IPS DF 19.7 (cell line): ENCODE measurements at regions not wholly inside any gene's neighbourhood (a gene's known extent, or its start where the extent isn't known, plus 50 kb on each side); places are given as distances from the start of the nearest gene placed in this dataset.
"Not testable (repeated sequence)": the region's sequence is repeated elsewhere in the genome, so short reads cannot be mapped to it uniquely, and the experiment has no call there.

ENCODE experiments used
- DNase-seq: peaks from one replicate; pipeline ENCODE4 v3.0.0-alpha.2; 2013; ENCODE audit warnings: low read depth, low spot score

DNA sequence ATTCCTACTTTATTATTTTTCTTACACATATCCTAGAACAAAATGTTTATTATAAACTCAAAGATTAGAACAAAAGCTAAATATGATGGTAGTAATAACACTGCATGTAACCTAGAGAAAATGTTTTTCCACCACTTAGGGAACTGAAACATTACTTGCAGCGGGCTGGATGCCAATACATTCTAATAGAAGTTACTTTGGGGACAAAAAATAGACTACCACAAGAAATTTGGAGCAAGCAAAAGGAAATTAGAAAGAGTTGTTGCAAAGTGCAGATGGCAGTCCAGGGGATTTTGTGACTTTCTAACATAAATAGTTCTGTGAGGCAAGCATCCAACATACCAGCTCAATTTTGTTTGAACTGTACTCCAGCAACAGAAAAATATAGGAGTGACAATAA lies 255.3 kb upstream of the GRIN3A start:
- DNase-seq = no peak

GRCh38 chr9:101991926-101992325 lies 253.5 kb upstream of the GRIN3A start:
- no peak for DNase-seq

DNA sequence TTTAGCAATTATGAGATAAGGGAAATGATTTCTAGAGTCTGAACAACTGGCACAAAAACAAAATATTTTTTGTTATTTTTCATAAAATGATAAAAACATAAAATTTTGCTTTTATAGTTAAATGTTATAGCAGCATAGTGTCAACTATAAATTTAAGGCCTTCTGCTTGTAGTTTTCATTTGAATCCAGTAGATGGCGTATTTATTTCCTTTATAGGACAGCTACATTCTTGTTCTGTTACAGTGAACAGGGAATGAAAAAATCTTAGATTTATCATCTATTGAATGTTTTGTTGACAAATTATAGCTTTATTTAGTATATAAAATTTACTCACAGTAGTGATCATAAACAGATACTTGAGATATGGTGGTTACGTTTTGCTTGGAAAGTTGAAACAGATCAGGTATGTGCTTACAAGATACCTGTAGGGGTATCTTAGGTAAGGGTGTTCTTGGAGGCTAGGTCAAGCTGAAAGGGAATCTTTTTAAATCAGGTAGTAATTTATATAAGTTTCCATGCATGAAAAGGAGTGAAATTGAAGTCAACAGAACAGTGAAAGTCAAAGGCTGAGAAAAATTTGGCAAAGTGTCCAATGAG lies 239.3 kb upstream of the GRIN3A start:
- DNase-seq = no peak

GRCh38 chr9:101970609-101971008 lies 232.2 kb upstream of the GRIN3A start:
- DNase-seq = no peak

DNA sequence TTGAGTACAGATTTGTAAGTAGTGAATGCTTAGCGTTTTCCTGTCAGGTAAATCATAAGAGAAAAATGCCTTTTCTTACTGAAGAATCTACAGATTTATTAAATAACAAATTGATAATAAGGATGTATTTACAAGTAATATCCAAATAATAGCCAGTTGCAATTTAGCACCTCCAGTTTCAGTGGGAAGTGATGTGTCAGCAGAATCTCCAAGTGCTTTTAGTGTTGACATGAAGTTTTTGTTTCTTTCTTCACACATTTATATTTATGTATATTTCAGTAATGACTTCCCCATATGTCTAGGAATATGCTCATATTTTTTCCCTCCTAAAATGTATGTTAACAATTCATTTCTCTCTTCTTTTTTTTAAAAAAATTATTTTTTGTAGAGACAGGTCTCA lies 229.9 kb upstream of the GRIN3A start:
- no peak for DNase-seq

- no peak for DNase-seq
Measured at GRCh38 chr9:101966691-101967090, 228.2 kb upstream of the GRIN3A start.

GRCh38 chr9:101957705-101958104 lies 219.3 kb upstream of the GRIN3A start:
- DNase-seq = no peak

DNA sequence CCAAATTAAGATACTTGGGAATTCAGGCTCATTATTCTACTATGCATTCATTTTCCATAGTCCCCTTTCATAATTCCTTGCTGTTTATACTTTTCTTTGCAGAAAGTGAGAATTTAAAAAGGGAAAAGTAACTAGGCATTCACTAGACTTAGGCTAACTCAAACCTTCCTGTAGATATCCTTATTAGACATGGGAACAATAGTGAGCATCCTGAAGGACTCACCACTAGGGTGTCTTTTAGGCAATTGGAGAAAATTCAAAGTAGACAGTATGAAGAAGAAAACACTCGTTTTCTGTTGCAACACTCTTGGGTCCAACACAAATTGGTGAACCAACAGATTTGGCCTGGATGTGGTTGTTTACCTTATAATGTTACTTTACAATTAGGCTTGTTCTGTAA lies 213.2 kb upstream of the GRIN3A start:
- DNase-seq = no peak

- no peak for DNase-seq
Measured at GRCh38 chr9:101931756-101932155, 193.3 kb upstream of the GRIN3A start.

GRCh38 chr9:101930783-101931182 lies 192.3 kb upstream of the GRIN3A start:
- no peak for DNase-seq

- no peak for DNase-seq
Measured at GRCh38 chr9:101925498-101925897, 187.1 kb upstream of the GRIN3A start.

DNA sequence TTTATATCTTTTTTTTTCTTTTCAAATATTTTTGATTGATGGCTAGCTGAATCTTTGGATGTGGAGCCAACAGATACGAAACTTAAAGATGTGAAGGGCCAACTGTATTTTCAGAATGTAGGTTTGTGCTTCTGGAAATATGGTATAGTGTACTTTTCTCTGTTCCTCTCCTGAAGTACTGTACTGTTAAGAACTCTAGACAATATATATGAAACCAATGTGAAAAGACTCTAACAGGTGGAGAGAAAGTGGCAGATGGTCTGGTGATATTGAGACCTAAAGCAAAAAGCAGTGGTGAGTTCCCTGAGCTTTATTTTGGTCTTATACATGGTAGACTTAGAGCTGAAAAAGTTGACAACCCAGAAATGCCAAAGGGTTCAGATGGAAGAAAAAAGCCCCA lies 185.0 kb upstream of the GRIN3A start:
- no peak for DNase-seq

DNA sequence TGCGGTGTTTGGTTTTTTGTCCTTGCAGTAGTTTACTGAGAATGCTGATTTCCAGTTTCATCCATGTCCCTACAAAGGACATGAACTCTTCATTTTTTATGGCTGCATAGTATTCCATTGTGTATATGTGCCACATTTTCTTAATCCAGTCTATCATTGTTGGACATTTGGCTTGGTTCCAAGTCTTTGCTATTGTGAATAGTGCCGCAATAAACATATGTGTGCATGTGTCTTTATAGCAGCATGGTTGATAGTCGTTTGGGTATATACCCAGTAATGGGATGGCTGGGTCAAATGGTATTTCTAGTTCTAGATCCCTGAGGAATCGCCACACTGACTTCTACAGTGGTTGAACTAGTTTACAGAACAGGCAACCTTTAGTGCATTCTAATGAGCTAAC lies 178.5 kb upstream of the GRIN3A start:
- DNase-seq = not testable (repeated sequence)

- no peak for DNase-seq
Measured at GRCh38 chr9:101915482-101915881, 177.0 kb upstream of the GRIN3A start.

DNA sequence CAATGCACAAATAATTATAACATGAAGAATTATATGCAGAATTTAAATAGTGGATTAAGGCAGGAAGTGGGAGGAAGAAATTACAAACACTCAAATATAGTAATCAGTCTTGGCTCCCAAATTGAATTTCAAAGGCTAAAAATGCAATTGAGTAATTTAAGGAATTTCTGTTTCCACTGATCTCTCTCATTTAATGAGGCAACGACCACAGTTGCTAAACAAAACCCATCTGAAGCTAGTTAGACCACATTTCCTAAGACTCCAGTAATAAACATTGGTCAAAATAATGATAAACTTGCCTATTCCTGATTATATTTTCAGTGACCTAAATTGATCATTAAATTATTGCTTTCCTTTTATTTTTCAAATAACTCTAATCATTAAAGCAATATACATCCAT lies 174.3 kb upstream of the GRIN3A start:
- DNase-seq = no peak

- no peak for DNase-seq
Measured at GRCh38 chr9:101907466-101907865, 169.0 kb upstream of the GRIN3A start.

DNA sequence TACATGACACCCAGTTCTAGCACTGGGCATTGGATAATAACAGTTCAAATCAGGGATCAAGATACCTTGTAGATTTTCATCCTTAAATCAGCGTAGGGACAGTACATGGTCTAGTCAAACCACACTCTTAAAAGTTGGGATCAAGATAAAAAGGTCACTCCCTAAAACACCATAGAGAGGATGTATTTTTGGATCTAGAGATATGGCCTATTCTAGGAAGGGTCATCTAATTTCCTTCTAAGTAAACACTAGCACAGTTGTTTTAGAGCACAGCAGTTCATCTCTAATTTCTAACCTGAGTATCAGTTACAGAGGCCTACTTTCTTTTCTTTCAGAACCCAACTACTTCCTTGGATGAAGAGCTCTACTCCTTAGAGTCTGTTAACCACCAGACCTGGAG lies 166.4 kb upstream of the GRIN3A start:
- no peak for DNase-seq

- no peak for DNase-seq
Measured at GRCh38 chr9:101902051-101902450, 163.6 kb upstream of the GRIN3A start.

DNA sequence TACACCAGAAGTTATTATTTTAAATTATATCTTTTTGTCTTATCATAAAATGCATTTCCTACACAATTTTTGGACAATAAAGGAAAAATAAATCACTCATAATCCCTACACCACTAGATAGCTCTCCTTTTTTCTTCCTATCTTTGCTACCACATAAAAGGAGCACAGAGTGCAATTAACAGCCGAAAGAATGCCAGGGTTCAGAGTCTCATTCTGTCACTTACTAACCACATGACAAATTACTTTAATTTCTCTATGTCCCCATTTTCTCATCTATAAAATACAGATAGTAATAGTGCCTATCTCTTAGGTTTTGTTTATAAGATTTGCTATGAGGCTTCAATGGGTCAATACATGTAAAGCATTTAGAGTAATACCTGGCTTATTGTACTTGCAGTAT lies 158.7 kb upstream of the GRIN3A start:
- DNase-seq = no peak

DNA sequence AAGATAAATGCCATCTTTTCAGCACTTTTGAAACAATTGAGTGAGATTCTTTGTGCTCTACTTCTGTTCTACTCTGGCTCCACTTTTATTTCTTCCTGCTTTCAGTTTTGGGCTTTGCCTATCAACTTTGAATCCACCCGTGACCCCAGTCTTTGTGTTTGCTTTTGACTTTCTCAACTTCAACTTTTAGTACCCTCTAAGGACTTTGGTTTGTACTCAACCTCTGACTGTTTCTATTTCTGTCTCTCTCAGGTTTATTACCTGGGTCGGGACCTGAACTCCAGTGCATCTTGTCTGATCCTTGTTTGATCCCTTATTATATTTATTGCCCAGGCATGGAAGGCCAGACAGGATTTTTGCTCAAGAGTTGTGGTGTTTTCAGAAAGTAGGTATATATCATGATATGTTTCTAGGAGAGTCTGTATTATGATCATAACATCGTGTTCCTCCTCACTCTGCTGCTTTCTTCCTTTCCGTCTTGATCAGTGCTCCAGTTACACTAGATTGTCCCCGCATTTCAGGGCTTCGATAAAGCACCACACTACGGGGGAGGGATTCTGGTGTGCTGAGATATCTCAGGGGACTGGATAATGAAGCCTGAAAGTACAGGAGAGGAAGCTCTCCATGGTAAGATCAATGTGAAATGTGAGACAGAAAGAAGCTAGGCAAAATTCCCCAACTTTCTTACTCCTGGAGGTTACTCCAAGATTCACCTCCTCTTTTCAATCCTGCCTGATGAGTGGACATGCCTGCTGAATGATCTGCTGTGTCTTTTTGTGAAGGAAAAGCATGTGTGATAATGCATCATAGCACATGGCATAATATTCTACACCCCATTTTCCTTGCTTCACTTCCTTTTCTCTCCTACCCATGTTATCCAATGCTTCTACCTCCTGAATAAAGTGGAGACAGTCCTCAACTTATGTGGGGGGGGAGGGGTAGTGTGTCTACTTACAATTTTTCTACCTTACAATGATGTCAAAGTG lies 155.5 kb upstream of the GRIN3A start:
- DNase-seq = no peak

DNA sequence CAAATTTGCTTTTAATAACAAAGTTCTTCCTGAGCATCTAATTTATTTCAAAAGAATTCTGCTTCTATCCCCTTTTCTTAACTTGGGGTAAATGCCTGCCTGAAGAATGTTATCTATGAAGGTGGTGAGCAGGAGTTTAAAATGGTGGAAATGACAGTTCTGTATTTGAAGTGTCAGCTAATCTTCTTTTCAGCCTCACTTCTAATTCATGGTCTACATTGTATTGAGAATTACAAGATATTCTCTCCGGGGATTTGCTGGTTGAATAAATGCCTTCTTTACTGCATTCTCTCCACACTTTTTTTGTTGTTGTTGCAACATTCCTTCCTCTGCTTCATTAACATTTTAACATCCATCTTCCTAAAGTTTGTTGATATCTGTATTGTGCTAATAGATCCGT lies 143.1 kb upstream of the GRIN3A start:
- DNase-seq = no peak

- DNase-seq = no peak
Measured at GRCh38 chr9:101880846-101881245, 142.4 kb upstream of the GRIN3A start.

- no peak for DNase-seq
Measured at GRCh38 chr9:101878734-101879133, 140.3 kb upstream of the GRIN3A start.
